Fibroblast of the aortic adventitia (primary cell): ENCODE measurements at regions not wholly inside any gene's neighbourhood (a gene's known extent, or its start where the extent isn't known, plus 50 kb on each side); places are given as distances from the start of the nearest gene placed in this dataset.

Source experiments
- DNase-seq: peaks from one replicate; pipeline ENCODE4 v3.0.0-alpha.2; 2010; ENCODE audit warnings: low read depth
- H3K4me3 ChIP-seq: 2 replicates; pipeline ENCODE4 v1.5.1; 2011; ENCODE audit warnings: low read depth, mild to moderate bottlenecking, control low read depth, low read length, moderate library complexity
- TF ChIP-seq, protein P1 (sequence below): IDR thresholded peaks from 2 replicates; pipeline ENCODE4 v1.5.1; 2011; ENCODE audit warnings: mild to moderate bottlenecking, low read length, control low read depth, inconsistent platforms; ENCODE audit not compliant: insufficient read depth

DNA sequence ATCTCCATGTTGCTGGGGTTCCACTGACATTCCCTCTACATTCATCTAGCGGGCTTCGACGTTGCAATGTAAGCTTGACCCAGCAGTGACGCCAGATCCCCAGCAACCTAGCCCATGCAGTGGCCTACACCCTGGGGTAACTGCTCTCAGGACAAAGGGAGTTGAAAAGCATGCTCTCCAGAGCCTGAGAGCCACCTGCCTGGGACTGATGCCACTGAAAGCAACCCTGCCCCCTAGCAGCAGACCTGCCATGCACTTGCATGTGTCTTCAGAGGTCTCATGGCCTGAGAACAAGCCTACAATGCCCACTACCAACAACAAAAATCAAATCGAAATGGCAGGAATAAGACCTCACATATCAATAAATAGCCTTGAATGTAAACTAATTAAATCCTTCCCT, 330.3 kb downstream of the TRIM36 start:
- TF ChIP-seq, protein P1, sequence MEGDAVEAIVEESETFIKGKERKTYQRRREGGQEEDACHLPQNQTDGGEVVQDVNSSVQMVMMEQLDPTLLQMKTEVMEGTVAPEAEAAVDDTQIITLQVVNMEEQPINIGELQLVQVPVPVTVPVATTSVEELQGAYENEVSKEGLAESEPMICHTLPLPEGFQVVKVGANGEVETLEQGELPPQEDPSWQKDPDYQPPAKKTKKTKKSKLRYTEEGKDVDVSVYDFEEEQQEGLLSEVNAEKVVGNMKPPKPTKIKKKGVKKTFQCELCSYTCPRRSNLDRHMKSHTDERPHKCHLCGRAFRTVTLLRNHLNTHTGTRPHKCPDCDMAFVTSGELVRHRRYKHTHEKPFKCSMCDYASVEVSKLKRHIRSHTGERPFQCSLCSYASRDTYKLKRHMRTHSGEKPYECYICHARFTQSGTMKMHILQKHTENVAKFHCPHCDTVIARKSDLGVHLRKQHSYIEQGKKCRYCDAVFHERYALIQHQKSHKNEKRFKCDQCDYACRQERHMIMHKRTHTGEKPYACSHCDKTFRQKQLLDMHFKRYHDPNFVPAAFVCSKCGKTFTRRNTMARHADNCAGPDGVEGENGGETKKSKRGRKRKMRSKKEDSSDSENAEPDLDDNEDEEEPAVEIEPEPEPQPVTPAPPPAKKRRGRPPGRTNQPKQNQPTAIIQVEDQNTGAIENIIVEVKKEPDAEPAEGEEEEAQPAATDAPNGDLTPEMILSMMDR = no peak
- DNase-seq = no peak
- no peak overlapping the region for H3K4me3 ChIP-seq

DNA sequence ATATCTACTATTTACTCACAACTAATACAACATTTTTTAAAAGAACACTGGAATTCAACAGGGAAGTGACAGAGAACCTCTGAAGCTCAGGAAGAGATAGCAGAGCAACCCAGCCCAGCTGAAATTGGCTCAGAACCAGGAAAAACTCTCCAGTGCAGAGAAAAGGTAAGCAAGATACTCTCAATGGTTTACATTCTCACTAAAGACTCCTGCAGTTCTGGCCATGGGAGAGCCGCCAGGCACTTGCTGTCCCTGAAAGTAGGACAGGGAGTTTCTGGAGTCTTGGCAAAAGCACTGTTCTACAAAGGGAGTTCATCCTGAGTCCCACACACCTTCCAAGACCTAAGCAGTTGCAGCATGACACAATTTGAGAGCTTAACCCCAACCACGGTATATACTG, 330.8 kb downstream of the TRIM36 start:
- TF ChIP-seq, protein P1 = no peak
- no peak overlapping the region for H3K4me3 ChIP-seq
- no peak for DNase-seq

DNA sequence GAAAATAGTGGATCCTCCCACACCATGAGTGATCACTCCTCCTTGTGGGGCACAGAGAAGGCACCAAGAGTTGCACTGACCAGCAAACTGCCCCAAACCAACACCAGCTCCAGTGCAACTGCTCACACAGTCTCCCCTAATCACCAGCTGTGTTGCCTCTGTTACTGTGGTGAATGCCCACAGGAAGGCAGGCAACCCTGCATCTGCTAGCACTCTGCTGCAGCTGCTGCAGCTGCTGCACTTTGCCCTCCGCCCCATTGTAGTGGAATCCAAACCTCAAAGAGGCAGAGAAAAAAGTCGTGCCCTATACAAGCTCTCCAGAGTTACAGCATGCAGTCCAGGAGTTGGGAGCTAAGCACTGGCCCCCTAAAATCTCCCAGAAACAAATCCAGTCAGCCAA, 339.6 kb downstream of the TRIM36 start:
- H3K4me3 ChIP-seq = no peak overlapping the region
- TF ChIP-seq, protein P1 = no peak
- DNase-seq = no peak

DNA sequence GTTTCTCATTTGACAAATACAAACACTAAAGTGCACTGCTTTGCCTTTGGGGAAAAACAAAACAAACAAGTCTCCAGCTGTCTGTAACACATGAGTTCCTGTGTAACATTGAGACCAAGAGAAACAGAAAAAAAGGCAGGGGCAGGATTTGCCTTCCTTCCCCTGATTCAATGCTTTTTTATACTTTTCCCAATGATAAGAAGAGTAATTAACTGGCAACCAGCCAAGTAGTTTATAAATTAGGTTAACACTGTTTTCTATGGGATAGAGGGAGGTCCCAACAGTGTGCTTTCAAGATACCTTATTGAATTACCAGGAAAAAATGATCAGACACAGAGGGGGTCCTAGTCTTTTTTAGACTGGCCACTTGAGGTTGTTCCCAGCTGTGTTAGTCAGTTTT, 346.8 kb downstream of the TRIM36 start:
- no peak overlapping the region for H3K4me3 ChIP-seq
- no peak for DNase-seq
- TF ChIP-seq, protein P1 = no peak

DNA sequence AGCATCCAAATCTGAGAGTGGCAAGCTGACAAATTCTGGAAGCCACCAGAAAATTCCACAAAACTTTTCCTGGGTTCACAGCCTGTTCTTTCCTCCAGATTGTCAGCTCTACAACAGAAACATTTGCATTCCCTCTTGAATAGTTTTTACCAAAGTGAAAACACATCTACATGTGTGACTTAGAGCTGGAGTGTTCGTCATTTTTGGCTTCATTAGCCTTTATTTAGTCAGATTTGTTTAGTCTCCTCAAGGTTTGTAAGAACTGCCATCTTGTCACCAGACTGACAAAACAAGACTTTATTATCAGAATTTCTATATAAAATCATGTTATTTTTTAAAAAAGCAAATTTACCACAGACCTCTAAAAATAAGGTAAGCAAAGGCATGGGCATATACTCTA, 347.3 kb downstream of the TRIM36 start:
- TF ChIP-seq, protein P1 = no peak
- H3K4me3 ChIP-seq = no peak overlapping the region
- no peak for DNase-seq

DNA sequence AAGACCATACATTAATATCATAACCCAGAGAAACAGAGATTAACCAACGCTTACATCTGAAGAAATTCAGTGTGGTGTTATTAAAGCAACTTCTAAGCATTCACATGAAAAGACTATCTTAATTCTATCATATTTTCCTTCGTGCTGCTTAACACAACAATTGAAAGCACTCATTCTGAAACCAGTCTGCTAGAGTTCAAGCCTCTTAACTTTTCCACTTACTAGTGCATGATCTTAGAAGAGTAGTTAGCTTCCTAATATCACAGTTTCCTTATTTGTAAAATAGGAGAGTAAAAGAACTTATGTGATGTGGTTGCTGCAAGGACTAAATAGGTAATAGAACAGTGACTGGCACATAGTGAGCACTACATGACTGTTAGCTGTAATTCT, 379.3 kb downstream of the TRIM36 start:
- TF ChIP-seq, protein P1 = no peak
- H3K4me3 ChIP-seq = no peak overlapping the region
- DNase-seq = no peak

DNA sequence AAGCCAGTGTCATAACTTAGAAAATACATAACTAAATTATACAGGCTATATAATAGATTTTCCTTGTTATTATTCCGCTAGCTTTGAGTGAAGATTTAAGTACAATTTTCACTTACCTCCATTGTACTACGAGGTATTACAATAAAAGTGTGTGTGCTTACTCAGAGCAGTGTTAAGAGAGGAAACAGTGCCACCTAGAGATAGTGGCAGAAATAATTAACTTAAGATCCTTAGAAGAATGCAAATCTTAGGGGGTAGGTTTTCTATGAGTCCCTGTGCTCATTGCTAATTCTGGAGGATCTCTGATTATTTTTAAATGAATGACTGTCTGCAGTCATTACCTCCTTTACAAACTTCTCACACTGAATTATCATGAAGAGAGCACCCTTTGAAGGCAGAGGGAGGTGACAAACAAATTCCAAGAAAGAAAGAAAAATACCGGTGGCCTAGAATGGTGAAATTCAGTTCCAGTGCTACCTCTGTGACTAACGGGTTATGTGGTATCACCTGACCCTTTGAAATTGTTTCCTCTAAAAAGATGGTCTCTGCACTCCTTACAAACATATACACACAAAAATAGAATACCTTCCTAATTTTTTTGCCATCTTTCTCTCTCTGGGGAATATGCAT, 379.8 kb downstream of the TRIM36 start:
- TF ChIP-seq, protein P1 = no peak
- H3K4me3 ChIP-seq = no peak overlapping the region
- DNase-seq = peak; percentile 2
